Upper lobe of left lung (tissue), 4 donors: ENCODE measurements at regions not wholly inside any gene's neighbourhood (a gene's known extent, or its start where the extent isn't known, plus 50 kb on each side); places are given as distances from the start of the nearest gene placed in this dataset.

Experiments used
- POLR2A ChIP-seq, 4 donors: fragments of 450-650 bp; IDR thresholded peaks; one replicate each; pipeline ENCODE4 v1.5.1; 2016 to 2017; ENCODE audit warnings: antibody characterized with exemption in 4 of 4, mild to moderate bottlenecking in 2 of 4
- POLR2AphosphoS5 ChIP-seq, 2 donors: sonication (generic); formaldehyde crosslinking; IDR thresholded peaks; one replicate each; pipeline ENCODE4 v1.5.1; 2017; ENCODE audit warnings: antibody characterized with exemption in 2 of 2
- TF ChIP-seq, protein P1 (sequence below), 6 experiments: fragments of 450-650 bp in 4 of 6; fragments of 200-600 bp in 2 of 6; sonication (generic) in 2 of 6; IDR thresholded peaks; one replicate each; pipeline ENCODE4 v1.5.1; 2016 to 2019; ENCODE audit warnings: antibody characterized with exemption in 6 of 6

GRCh38 chr10:121051171-121051570, 200.0 kb downstream of the WDR11 start:
- TF ChIP-seq, protein P1, sequence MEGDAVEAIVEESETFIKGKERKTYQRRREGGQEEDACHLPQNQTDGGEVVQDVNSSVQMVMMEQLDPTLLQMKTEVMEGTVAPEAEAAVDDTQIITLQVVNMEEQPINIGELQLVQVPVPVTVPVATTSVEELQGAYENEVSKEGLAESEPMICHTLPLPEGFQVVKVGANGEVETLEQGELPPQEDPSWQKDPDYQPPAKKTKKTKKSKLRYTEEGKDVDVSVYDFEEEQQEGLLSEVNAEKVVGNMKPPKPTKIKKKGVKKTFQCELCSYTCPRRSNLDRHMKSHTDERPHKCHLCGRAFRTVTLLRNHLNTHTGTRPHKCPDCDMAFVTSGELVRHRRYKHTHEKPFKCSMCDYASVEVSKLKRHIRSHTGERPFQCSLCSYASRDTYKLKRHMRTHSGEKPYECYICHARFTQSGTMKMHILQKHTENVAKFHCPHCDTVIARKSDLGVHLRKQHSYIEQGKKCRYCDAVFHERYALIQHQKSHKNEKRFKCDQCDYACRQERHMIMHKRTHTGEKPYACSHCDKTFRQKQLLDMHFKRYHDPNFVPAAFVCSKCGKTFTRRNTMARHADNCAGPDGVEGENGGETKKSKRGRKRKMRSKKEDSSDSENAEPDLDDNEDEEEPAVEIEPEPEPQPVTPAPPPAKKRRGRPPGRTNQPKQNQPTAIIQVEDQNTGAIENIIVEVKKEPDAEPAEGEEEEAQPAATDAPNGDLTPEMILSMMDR (IDR thresholded peaks at IDR 0.05): no peak
- TF ChIP-seq POLR2AphosphoS5 (IDR thresholded peaks at IDR 0.05) (no peak), POLR2A (IDR thresholded peaks at IDR 0.05) (no peak)
